Fibroblast of pulmonary artery (primary cell): ENCODE measurements at regions not wholly inside any gene's neighbourhood (a gene's known extent, or its start where the extent isn't known, plus 50 kb on each side); places are given as distances from the start of the nearest gene placed in this dataset.

ENCODE experiments used
- DNase-seq: peaks from one replicate; pipeline ENCODE4 v3.0.0-alpha.2; 2010; ENCODE audit warnings: low read depth
- H3K4me3 ChIP-seq: replicated peaks from 2 replicates; pipeline ENCODE4 v1.5.1; 2011; ENCODE audit warnings: low read depth, mild to moderate bottlenecking, control low read depth, low read length, moderate library complexity
- TF ChIP-seq, protein P1 (sequence below): IDR thresholded peaks from 2 replicates; pipeline ENCODE4 v1.5.1; 2011; ENCODE audit warnings: mild to moderate bottlenecking, control low read depth, low read length, inconsistent platforms; ENCODE audit errors: missing control alignments

GRCh38 chr1:219692981-219693380 lies 80.1 kb upstream of the ZC3H11B start:
- H3K4me3 ChIP-seq, result no peak overlapping the region
- no peak for DNase-seq
- TF ChIP-seq, protein P1, sequence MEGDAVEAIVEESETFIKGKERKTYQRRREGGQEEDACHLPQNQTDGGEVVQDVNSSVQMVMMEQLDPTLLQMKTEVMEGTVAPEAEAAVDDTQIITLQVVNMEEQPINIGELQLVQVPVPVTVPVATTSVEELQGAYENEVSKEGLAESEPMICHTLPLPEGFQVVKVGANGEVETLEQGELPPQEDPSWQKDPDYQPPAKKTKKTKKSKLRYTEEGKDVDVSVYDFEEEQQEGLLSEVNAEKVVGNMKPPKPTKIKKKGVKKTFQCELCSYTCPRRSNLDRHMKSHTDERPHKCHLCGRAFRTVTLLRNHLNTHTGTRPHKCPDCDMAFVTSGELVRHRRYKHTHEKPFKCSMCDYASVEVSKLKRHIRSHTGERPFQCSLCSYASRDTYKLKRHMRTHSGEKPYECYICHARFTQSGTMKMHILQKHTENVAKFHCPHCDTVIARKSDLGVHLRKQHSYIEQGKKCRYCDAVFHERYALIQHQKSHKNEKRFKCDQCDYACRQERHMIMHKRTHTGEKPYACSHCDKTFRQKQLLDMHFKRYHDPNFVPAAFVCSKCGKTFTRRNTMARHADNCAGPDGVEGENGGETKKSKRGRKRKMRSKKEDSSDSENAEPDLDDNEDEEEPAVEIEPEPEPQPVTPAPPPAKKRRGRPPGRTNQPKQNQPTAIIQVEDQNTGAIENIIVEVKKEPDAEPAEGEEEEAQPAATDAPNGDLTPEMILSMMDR, result no peak

DNA sequence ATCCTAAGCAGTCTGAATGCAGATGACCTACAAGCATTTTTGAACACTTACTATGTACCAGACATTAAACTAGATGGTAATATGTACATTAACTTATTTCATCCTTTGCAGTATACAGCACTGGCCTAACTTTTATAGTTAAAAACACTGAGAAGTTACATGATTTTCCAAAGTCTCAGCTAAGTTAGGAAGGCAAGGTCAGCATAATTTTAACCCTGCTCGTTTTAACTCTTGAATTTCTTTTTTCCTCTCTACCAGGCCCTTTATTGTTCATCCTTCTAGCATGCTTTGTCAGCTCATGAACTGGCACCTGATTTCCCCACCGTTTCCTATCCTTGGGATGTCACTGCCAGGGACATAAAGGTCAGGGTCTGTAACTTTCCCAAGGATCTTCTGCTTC lies 76.9 kb upstream of the ZC3H11B start:
- H3K4me3 ChIP-seq, result no peak overlapping the region
- TF ChIP-seq, protein P1, result no peak

DNA sequence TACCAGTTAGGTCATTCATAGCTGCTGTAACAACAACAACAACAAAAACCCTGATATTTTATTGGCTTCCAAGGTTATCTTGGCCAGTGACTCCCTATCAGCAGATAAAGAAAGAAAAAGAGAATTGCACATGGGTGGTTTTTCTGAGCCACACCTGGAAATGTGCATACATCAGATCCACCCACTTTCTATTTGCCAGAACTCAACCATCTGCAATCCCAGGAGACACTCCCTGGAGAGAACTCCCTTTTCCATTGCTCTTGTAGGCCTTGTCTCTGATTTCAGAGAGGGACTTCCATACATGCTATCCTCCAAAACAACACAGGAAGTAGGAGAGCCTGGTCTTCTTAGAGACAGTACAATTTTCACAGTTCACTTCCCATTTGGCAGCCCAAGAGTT lies 74.9 kb upstream of the ZC3H11B start:
- TF ChIP-seq, protein P1, result no peak
- no peak for DNase-seq
- H3K4me3 ChIP-seq, result no peak overlapping the region

More for the DNA sequence above, 76.9 kb upstream of the ZC3H11B start:
- no peak for DNase-seq

DNA sequence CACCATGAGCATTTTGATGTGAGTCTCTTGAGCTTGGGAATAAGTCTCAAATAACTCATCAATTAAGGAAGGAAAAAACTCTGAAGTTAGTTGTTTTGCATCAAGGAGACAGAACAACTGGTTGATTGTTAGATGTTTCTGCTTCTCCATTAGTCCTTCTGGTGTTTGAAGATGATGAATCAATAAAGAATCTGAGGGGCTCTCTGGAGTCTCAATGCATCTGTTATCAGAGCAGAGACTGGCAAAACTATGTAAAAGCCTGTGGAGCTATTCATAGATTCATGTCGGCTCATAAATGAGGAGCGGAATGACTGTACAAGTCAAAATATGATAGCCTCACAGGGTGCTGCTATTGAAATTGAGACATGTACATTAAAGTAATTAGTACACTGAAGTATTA lies 73.3 kb upstream of the ZC3H11B start:
- DNase-seq, result no peak
- TF ChIP-seq, protein P1, result no peak
- no peak overlapping the region for H3K4me3 ChIP-seq

DNA sequence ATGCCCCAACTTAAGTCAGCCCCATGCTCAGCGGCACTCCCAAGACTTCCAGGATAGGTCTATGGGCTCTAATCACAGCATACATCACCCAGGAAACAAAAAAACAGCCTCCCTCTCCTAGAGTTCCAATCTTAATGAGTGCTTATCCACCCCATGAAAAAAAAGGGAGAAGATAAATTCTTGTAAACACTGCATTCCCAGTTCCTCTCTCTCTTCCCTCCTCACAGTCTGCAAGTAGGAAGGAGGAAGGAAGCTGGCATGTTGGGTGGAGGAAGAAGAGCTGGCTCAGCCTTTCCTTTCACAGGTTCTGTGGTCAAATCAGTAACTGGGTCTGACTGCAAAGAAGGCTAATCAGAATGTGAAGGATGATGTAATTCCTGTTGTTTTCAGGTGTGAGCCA lies 69.9 kb upstream of the ZC3H11B start:
- H3K4me3 ChIP-seq, result no peak overlapping the region
- TF ChIP-seq, protein P1, result no peak
- DNase-seq, result no peak

DNA sequence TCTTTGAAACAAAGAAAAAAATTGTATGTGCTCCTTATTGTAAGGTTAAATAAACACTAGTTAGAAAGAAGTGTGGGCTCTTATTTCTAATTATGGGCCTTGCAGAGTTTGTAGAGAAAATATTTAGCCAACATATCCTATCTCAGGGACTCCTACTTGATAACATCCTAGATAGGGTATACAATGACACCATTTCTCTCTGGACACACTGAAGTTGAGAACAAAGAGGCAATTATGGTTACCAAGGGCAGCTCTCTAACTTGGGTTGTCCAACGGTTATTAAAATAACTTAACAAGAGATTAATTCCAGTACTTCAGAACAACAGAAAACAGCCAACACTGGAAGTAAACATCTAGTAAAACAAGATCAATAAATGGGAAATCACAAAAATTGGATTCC lies 69.0 kb upstream of the ZC3H11B start:
- no peak overlapping the region for H3K4me3 ChIP-seq
- DNase-seq, result no peak
- TF ChIP-seq, protein P1, result no peak

DNA sequence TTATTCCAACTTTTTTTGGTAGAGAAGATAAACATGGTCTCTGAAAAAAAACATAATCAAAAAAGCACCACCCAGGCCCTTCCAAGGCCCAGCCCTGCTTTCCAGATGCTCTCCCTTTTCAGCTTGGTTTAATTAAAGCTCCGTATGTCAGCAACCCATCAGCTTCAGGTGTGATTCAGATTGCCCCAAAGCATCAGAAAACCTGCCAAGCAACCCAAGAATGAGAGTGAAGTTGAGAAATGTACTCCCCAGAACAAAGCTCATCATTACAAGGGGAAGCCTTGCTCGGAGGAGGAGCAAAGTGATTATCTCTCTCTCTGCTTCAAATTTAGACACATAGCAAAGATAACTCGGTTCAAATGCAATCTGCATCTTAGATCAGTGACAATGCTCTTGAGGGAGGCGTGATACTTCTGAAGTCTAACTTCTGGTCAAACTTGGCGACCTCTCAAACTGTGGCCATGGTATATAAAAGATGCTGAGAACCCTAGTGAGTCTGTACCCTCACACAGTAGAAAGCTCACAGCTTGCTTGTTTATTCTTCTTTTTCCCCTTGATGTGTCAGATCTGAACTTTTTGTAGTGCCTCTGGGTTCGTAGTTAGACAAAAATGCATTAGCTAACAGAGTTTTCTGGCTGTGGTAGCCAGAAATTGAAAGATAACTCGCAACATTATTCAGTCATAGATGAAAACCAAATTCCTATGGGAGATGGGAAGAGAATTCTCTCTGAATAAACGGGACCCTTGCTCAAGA lies 63.3 kb upstream of the ZC3H11B start:
- DNase-seq, result peak; percentile 37
- TF ChIP-seq, protein P1, result no peak
- H3K4me3 ChIP-seq, result no peak overlapping the region
